ENCODE measurements at regions not wholly inside any gene's neighbourhood (a gene's known extent, or its start where the extent isn't known, plus 50 kb on each side); places are given as distances from the start of the nearest gene placed in this dataset.

DNA sequence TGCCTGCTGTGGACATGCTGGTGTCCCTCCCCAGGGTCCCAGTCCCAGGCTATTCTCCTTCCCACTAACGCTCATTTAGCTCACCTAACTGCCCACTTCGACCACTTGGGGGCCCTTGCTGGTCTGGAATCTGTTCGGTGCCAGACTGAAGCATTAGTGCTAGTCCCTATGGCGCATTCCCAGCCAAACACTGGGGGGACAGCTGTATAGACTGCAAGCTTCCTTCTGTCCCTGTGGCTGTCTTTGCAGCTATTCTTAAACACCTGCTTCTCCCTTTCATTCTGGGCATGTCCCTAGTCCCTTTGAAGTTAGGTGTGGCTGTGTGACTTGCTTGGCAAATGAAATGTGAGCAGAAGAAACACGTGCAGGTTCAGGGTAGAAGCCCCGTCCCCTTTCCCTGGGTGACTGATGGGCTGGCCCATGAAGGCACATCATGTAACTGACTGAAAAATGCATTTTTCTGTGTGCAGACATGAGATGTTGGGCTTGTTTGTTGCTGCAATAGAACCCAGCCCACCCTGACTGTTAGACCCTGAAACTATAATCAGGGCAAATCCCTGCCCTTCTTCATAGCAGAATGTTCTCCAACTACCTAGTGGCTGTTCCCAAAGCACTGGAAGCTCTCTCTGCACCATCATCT, 134.4 kb downstream of the BARX1 start:
- H3K36me3 ChIP-seq (ENCODE audit: control insufficient read depth, insufficient read depth, low read length) = no peaks in the 10 kb centered on the region
- no peak overlapping the region for H3K27ac ChIP-seq (ENCODE audit: low read length)
- no peaks in the 10 kb centered on the region for H3K4me1 ChIP-seq (ENCODE audit: control insufficient read depth, insufficient read depth, low read length)
- H3K27me3 ChIP-seq (ENCODE audit: control insufficient read depth, insufficient read depth, low read length) = peaks cover 40% of the 10 kb centered on the region
- DNase-seq = no peak
- no CpG with 5 or more reads among the region's 6 CpGs for WGBS (ENCODE audit: insufficient coverage, low lambda C conversion rate)
- no peaks in the 10 kb centered on the region for H3K9me3 ChIP-seq (ENCODE audit: control insufficient read depth, low read depth, low read length)
- no peak overlapping the region for H3K4me3 ChIP-seq (ENCODE audit: low read length)

GRCh38 chr9:93819905-93820304, 135.2 kb downstream of the BARX1 start:
- Histone ChIP-seq H3K4me1 (ENCODE audit: control insufficient read depth, insufficient read depth, low read length) (no peaks in the 10 kb centered on the region), H3K36me3 (ENCODE audit: control insufficient read depth, insufficient read depth, low read length) (no peaks in the 10 kb centered on the region), H3K27ac (ENCODE audit: low read length) (no peak overlapping the region), H3K9me3 (ENCODE audit: control insufficient read depth, low read depth, low read length) (no peaks in the 10 kb centered on the region), H3K4me3 (ENCODE audit: low read length) (no peak overlapping the region), H3K27me3 (ENCODE audit: control insufficient read depth, insufficient read depth, low read length) (peaks cover 38% of the 10 kb centered on the region)
- DNase-seq = no peak
- no CpG with 5 or more reads among the region's 5 CpGs for WGBS (ENCODE audit: insufficient coverage, low lambda C conversion rate)

DNA sequence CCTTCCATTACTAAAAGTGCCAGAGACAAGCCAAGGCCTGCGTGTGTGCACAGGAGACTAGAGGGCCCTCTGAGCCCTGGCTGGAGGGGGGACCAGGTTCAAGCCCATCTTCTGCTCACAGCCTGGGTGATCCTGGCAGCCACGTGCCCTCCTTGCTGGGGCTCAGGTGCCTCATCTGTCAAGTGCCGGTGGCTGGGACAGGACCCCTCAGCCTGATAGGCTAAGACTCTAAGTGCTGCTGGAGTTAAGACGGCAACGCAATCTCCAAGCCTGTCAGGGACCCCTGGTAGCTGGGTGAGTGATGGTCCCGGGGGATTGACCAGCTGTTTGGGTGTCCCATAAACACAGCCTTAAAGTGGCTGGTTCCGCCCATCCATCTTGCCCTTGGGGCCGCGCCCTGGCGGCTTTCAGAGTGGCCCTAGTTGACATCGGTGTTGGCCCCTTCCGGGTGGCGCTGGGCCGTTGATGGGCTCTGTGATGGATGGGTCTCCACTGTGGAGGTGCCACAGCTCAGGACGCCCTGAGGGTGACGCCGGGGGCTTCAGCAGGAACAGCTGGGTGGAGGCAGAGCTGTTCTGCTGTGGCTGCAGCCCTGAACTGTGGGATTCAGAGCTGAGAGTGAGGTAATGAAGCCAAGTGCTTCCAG, 136.2 kb downstream of the BARX1 start:
- Histone ChIP-seq H3K4me1 (ENCODE audit: control insufficient read depth, insufficient read depth, low read length) (no peaks in the 10 kb centered on the region), H3K27ac (ENCODE audit: low read length) (no peak overlapping the region), H3K4me3 (ENCODE audit: low read length) (no peak overlapping the region), H3K27me3 (ENCODE audit: control insufficient read depth, insufficient read depth, low read length) (peaks cover 41% of the 10 kb centered on the region), H3K36me3 (ENCODE audit: control insufficient read depth, insufficient read depth, low read length) (no peaks in the 10 kb centered on the region), H3K9me3 (ENCODE audit: control insufficient read depth, low read depth, low read length) (no peaks in the 10 kb centered on the region)
- no peak for DNase-seq
- WGBS (ENCODE audit: insufficient coverage, low lambda C conversion rate) = no CpG with 5 or more reads among the region's 17 CpGs

DNA sequence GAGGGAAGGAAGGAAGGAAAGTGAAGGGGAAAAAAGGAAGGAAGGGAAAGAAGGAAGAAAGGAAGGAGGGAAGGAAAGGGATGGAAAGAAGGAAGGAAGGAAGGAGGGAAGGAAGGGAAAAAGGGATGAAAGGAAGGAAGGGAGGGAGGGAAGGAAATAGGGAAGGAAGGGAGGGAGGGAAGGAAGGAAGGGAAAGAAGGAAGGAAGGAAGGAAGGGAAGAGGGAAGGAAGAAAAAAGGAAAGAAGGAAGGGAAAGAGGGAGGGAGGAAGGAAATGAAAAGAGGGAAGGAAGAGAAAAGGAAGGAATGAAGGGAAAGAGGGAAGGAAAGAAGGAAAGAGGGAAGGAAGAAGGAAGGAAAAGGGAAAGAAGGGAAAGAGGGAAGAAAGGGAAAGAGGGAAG, 136.9 kb downstream of the BARX1 start:
- H3K9me3 ChIP-seq (ENCODE audit: control insufficient read depth, low read depth, low read length) = no peaks in the 10 kb centered on the region
- H3K4me1 ChIP-seq (ENCODE audit: control insufficient read depth, insufficient read depth, low read length) = no peaks in the 10 kb centered on the region
- H3K27me3 ChIP-seq (ENCODE audit: control insufficient read depth, insufficient read depth, low read length) = peaks cover 44% of the 10 kb centered on the region

DNA sequence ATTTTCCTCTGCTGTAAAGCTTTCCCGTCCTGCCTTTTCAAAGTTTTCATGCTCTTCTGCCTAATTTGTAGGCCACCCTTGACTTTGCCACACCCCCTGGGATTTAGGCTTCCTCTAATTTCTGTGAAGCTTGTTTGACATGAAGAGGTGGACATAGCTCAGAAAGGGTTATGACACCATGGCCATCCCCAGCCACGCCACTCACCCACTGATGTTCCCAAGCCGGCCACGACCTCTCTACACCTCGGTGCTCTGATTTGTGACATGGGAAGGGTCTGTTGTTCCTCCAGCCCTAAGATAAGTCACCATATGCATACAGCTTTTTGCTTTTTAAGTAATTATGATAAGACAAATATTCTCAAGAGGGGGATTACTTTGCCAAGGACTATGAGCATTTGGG, 139.5 kb downstream of the BARX1 start:
- no peak overlapping the region for H3K4me3 ChIP-seq (ENCODE audit: low read length)
- H3K27ac ChIP-seq (ENCODE audit: low read length) = no peak overlapping the region
- peaks cover 2% of the 10 kb centered on the region for H3K9me3 ChIP-seq (ENCODE audit: control insufficient read depth, low read depth, low read length)
- no peaks in the 10 kb centered on the region for H3K36me3 ChIP-seq (ENCODE audit: control insufficient read depth, insufficient read depth, low read length)
- peaks cover 38% of the 10 kb centered on the region for H3K27me3 ChIP-seq (ENCODE audit: control insufficient read depth, insufficient read depth, low read length)
- WGBS (ENCODE audit: insufficient coverage, low lambda C conversion rate) = no CpG with 5 or more reads among the region's 5 CpGs
- no peak for DNase-seq
- H3K4me1 ChIP-seq (ENCODE audit: control insufficient read depth, insufficient read depth, low read length) = no peaks in the 10 kb centered on the region

More for the DNA sequence above, 136.9 kb downstream of the BARX1 start:
- Histone ChIP-seq H3K4me3 (ENCODE audit: low read length) (no peak overlapping the region), H3K36me3 (ENCODE audit: control insufficient read depth, insufficient read depth, low read length) (no peaks in the 10 kb centered on the region), H3K27ac (ENCODE audit: low read length) (no peak overlapping the region)
- DNase-seq = no peak

- no CpG with 5 or more reads among the region's 4 CpGs for WGBS (ENCODE audit: insufficient coverage, low lambda C conversion rate)
- peaks cover 37% of the 10 kb centered on the region for H3K27me3 ChIP-seq (ENCODE audit: control insufficient read depth, insufficient read depth, low read length)
These were observed 140.0 kb downstream of the BARX1 start for GRCh38 chr9:93815135-93815534.

DNA sequence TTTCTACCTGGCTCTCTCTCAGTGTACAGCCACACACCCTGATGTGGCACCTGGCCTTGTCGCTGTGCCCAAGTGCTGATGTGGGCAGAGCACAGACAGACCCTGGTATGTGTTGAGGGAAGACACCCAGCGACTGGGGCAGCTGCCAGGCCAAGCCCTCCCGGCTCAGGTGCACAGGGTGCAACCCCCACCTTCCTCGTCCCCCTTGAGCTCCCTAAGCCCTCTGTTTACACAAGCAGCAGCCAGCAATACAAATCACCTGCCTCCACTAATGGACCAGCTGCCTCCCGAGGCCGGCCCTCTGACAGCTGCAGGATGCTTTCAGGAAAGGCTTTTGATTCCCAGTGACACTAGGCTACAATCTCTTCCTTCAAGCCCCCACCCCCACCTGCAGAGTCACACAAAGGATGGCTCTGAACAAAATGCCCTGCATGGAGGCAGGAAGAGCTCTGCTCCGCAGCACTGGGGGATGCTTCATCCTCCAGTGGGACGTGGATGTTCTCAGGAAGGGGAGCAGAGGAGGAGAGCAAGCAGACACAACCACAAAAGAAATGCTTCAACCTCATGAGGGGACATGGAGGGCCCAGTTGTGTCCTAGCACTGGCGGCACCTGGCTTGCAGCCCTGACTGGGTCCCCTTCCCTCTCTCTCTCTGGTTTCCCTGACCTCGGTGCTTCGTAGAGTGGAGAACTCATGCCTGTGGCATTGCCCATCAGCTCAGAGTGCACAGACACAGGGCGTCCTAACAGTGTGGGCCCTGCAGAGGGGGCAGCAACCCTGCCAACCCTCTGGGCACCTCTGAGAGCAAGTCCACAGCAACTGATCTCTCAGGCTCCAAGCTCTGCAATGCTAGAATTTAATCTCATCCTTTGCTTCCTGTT, 140.8 kb downstream of the BARX1 start:
- Histone ChIP-seq H3K9me3 (ENCODE audit: control insufficient read depth, low read depth, low read length) (peaks cover 2% of the 10 kb centered on the region), H3K4me1 (ENCODE audit: control insufficient read depth, insufficient read depth, low read length) (no peaks in the 10 kb centered on the region), H3K4me3 (ENCODE audit: low read length) (no peak overlapping the region), H3K27me3 (ENCODE audit: control insufficient read depth, insufficient read depth, low read length) (peaks cover 41% of the 10 kb centered on the region), H3K27ac (ENCODE audit: low read length) (no peak overlapping the region), H3K36me3 (ENCODE audit: control insufficient read depth, insufficient read depth, low read length) (no peaks in the 10 kb centered on the region)
- no peak for DNase-seq
- WGBS (ENCODE audit: insufficient coverage, low lambda C conversion rate) = no CpG with 5 or more reads among the region's 12 CpGs

More at GRCh38 chr9:93815135-93815534, 140.0 kb downstream of the BARX1 start:
- Histone ChIP-seq H3K4me3 (ENCODE audit: low read length) (no peak overlapping the region), H3K9me3 (ENCODE audit: control insufficient read depth, low read depth, low read length) (peaks cover 2% of the 10 kb centered on the region), H3K36me3 (ENCODE audit: control insufficient read depth, insufficient read depth, low read length) (no peaks in the 10 kb centered on the region), H3K27ac (ENCODE audit: low read length) (no peak overlapping the region), H3K4me1 (ENCODE audit: control insufficient read depth, insufficient read depth, low read length) (no peaks in the 10 kb centered on the region)
- DNase-seq = no peak

GRCh38 chr9:93813221-93814076, 141.7 kb downstream of the BARX1 start:
- WGBS (ENCODE audit: insufficient coverage, low lambda C conversion rate) = no CpG with 5 or more reads among the region's 7 CpGs
- Histone ChIP-seq H3K4me1 (ENCODE audit: control insufficient read depth, insufficient read depth, low read length) (no peaks in the 10 kb centered on the region), H3K4me3 (ENCODE audit: low read length) (no peak overlapping the region), H3K36me3 (ENCODE audit: control insufficient read depth, insufficient read depth, low read length) (no peaks in the 10 kb centered on the region), H3K9me3 (ENCODE audit: control insufficient read depth, low read depth, low read length) (peaks cover 2% of the 10 kb centered on the region), H3K27ac (ENCODE audit: low read length) (no peak overlapping the region), H3K27me3 (ENCODE audit: control insufficient read depth, insufficient read depth, low read length) (peaks cover 38% of the 10 kb centered on the region)
- no peak for DNase-seq

DNA sequence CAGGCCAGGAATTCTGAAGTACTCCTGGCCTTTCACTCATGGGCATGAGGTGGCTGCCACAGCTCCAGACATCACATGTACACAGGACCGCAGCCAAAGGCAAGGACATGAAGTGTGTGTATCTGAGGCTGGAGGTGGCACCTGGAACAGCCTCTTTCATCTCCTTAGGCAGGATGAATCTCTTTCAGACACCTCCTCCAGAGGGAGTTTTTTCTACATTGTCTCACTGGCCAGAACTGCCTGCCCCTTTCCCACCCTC, 142.8 kb downstream of the BARX1 start:
- Histone ChIP-seq H3K9me3 (ENCODE audit: control insufficient read depth, low read depth, low read length) (peaks cover 2% of the 10 kb centered on the region), H3K4me3 (ENCODE audit: low read length) (no peak overlapping the region), H3K4me1 (ENCODE audit: control insufficient read depth, insufficient read depth, low read length) (no peaks in the 10 kb centered on the region), H3K27me3 (ENCODE audit: control insufficient read depth, insufficient read depth, low read length) (peaks cover 39% of the 10 kb centered on the region), H3K27ac (ENCODE audit: low read length) (no peak overlapping the region), H3K36me3 (ENCODE audit: control insufficient read depth, insufficient read depth, low read length) (no peaks in the 10 kb centered on the region)
- no peak for DNase-seq
- no CpG with 5 or more reads among the region's 1 CpG for WGBS (ENCODE audit: insufficient coverage, low lambda C conversion rate)

Data from large intestine (tissue), 3 donors.